Astrocyte (in vitro differentiated cells and primary cell): ENCODE measurements at regions not wholly inside any gene's neighbourhood (a gene's known extent, or its start where the extent isn't known, plus 50 kb on each side); places are given as distances from the start of the nearest gene placed in this dataset.

Experiments used
- CTCF ChIP-seq: IDR thresholded peaks from 2 replicates; pipeline ENCODE4 v1.5.1; 2011; ENCODE audit warnings: low read depth, mild to moderate bottlenecking, inconsistent platforms, low read length, moderate library complexity; ENCODE audit not compliant: insufficient read depth
- EZH2 ChIP-seq: IDR thresholded peaks from 2 replicates; pipeline ENCODE4 v1.6.1; 2012; ENCODE audit warnings: mild to moderate bottlenecking, low read length, inconsistent platforms; ENCODE audit not compliant: insufficient read depth

DNA sequence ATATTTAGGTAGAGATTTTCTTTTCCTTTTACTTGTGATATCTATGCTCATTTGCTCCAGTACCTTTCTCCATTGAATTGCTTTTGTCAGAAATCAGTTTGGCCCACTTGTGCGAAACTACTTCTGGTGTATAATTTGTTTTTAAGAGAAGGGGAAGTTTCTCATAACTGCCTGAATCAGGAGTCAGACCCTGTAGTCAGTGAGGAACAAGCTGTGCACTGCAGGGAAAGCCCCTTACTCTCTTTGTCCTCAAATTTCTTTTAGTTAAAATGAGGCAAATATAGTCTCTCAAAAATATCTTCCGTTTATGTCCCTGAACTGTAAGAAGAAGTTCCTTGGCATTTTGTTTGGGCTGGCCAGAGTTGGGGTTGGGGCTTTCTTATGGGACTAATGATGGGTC, 109.9 kb downstream of the ZFY start:
- TF ChIP-seq CTCF: no peak
- no peak for TF ChIP-seq EZH2
